ENCODE measurements at regions not wholly inside any gene's neighbourhood (a gene's known extent, or its start where the extent isn't known, plus 50 kb on each side); places are given as distances from the start of the nearest gene placed in this dataset.

- DNase-seq (ENCODE audit: low spot score): no peak
- no peak for TF ChIP-seq CTCF (IDR thresholded peaks at IDR 0.05; ENCODE audit: extremely low read depth, insufficient read depth, missing control alignments)
- in situ Hi-C loops (cut with MboI; ENCODE audit: low pct_unique_long_range_greater_than_20kb, low sequenced_read_pairs, unreplicated experiment): no loop called here
Measured at GRCh38 chr14:62253911-62254310, 491.7 kb downstream of the SNAPC1 start.

- no peak for DNase-seq (ENCODE audit: low spot score)
- TF ChIP-seq CTCF (IDR thresholded peaks at IDR 0.05; ENCODE audit: extremely low read depth, insufficient read depth, missing control alignments): no peak
- in situ Hi-C loops (cut with MboI; ENCODE audit: low pct_unique_long_range_greater_than_20kb, low sequenced_read_pairs, unreplicated experiment): no loop called here
Measured at GRCh38 chr14:62269204-62269603, 507.0 kb downstream of the SNAPC1 start.

GRCh38 chr14:62270236-62270635 is 508.0 kb downstream of the SNAPC1 start:
- no peak for TF ChIP-seq CTCF (IDR thresholded peaks at IDR 0.05; ENCODE audit: extremely low read depth, insufficient read depth, missing control alignments)
- DNase-seq (ENCODE audit: low spot score): no peak
- in situ Hi-C loops (cut with MboI; ENCODE audit: low pct_unique_long_range_greater_than_20kb, low sequenced_read_pairs, unreplicated experiment): no loop called here

- no peak for DNase-seq (ENCODE audit: low spot score)
- no peak for TF ChIP-seq CTCF (IDR thresholded peaks at IDR 0.05; ENCODE audit: extremely low read depth, insufficient read depth, missing control alignments)
- in situ Hi-C loops (cut with MboI; ENCODE audit: low pct_unique_long_range_greater_than_20kb, low sequenced_read_pairs, unreplicated experiment): no loop called here
Measured at GRCh38 chr14:62280366-62280765, 518.1 kb downstream of the SNAPC1 start.

GRCh38 chr14:62283837-62284236 is 521.6 kb downstream of the SNAPC1 start:
- no peak for DNase-seq (ENCODE audit: low spot score)
- TF ChIP-seq CTCF (IDR thresholded peaks at IDR 0.05; ENCODE audit: extremely low read depth, insufficient read depth, missing control alignments): no peak
- in situ Hi-C loops (cut with MboI; ENCODE audit: low pct_unique_long_range_greater_than_20kb, low sequenced_read_pairs, unreplicated experiment): no loop called here

GRCh38 chr14:62289471-62289870 is 527.3 kb downstream of the SNAPC1 start:
- in situ Hi-C loops (cut with MboI; ENCODE audit: low pct_unique_long_range_greater_than_20kb, low sequenced_read_pairs, unreplicated experiment): no loop called here
- TF ChIP-seq CTCF (IDR thresholded peaks at IDR 0.05; ENCODE audit: extremely low read depth, insufficient read depth, missing control alignments): no peak
- DNase-seq (ENCODE audit: low spot score): no peak

GRCh38 chr14:62301080-62301479 is 538.9 kb downstream of the SNAPC1 start:
- DNase-seq (ENCODE audit: low spot score): no peak

More at GRCh38 chr14:62301080-62301479, 538.9 kb downstream of the SNAPC1 start:
- no peak for TF ChIP-seq CTCF (IDR thresholded peaks at IDR 0.05; ENCODE audit: extremely low read depth, insufficient read depth, missing control alignments)
- in situ Hi-C loops (cut with MboI; ENCODE audit: low pct_unique_long_range_greater_than_20kb, low sequenced_read_pairs, unreplicated experiment): no loop called here

Measured in GM13977 (cell line).